H1 (cell line): ENCODE measurements at regions not wholly inside any gene's neighbourhood (a gene's known extent, or its start where the extent isn't known, plus 50 kb on each side); places are given as distances from the start of the nearest gene placed in this dataset.

Experiments used
- CTCF ChIA-PET: fragments of 300-600 bp; sonication (Branson Sonifier 250); formaldehyde crosslinking; loops from one replicate; lab custom pipeline; 2021; ENCODE audit not compliant: partially characterized antibody; lab: Charles Lee
- POLR2A ChIA-PET: fragments of 300-600 bp; sonication (Branson Sonifier 250); formaldehyde crosslinking; loops from one replicate; lab custom pipeline; 2021; ENCODE audit warnings: inconsistent platforms; ENCODE audit not compliant: partially characterized antibody; lab: Charles Lee
- DNase-seq, 2 experiments: peaks; one replicate each; pipeline versions ENCODE4 v3.0.0 to v3.0.0-alpha.2; 2010 to 2022; ENCODE audit warnings: low spot score in 2 of 2, low read depth in 1 of 2, mixed read lengths in 1 of 2
- FAIRE-seq: peaks from 2 replicates; lab custom pipeline; 2011; peaks lifted over from hg19 to GRCh38; lab: Jason Lieb, UNC
- H2AFZ ChIP-seq: 2 replicates; pipeline ENCODE4 v1.8.1; 2012; ENCODE audit warnings: low read length, inconsistent platforms
- H2AK5ac ChIP-seq: 2 replicates; pipeline ENCODE4 v1.6.1; 2013; ENCODE audit warnings: low read depth, low read length
- H2BK120ac ChIP-seq: replicated peaks from 2 replicates; pipeline ENCODE3; 2013; ENCODE audit warnings: low read depth, low read length, inconsistent platforms
- H2BK12ac ChIP-seq: 2 replicates; pipeline ENCODE4 v1.6.1; 2013; ENCODE audit warnings: low read depth, low read length
- H2BK15ac ChIP-seq: 2 replicates; pipeline ENCODE4 v1.6.1; 2013; ENCODE audit warnings: low read length
- H2BK20ac ChIP-seq: 2 replicates; pipeline ENCODE4 v1.6.1; 2013; ENCODE audit warnings: low read length
- H2BK5ac ChIP-seq: 2 replicates; pipeline ENCODE4 v1.6.1; 2013; ENCODE audit warnings: low read depth, low read length
- H3K14ac ChIP-seq: 2 replicates; pipeline ENCODE4 v1.6.1; 2013; ENCODE audit warnings: inconsistent platforms; ENCODE audit not compliant: insufficient read length
- H3K18ac ChIP-seq: 2 replicates; pipeline ENCODE4 v1.6.1; 2013; ENCODE audit warnings: low read length; ENCODE audit errors: extremely low read depth
- H3K23ac ChIP-seq: 2 replicates; pipeline ENCODE4 v1.6.1; 2013; ENCODE audit warnings: inconsistent platforms; ENCODE audit not compliant: insufficient read length
- H3K23me2 ChIP-seq: 2 replicates; pipeline ENCODE4 v1.6.1; 2013; ENCODE audit warnings: low read depth, low read length
- H3K27ac ChIP-seq: 2 replicates; pipeline ENCODE4 v1.6.1; 2011; ENCODE audit warnings: low read depth, low read length, inconsistent platforms
- H3K27me3 ChIP-seq, 4 experiments: replicated peaks in 1 of 4; 1 replicate in 1 of 4; 2 replicates in 3 of 4; pipeline versions ENCODE4 v1.6.1 to v1.8.1; 2011 to 2013; ENCODE audit warnings: low read length in 3 of 4, mild to moderate bottlenecking in 3 of 4, inconsistent platforms in 2 of 4, mixed read lengths in 2 of 4, moderate library complexity in 1 of 4; ENCODE audit not compliant: control insufficient read depth in 3 of 4, insufficient read depth in 3 of 4; ENCODE audit errors: extremely low read depth in 1 of 4
- H3K36me3 ChIP-seq, 4 experiments: 2 replicates each; pipeline versions ENCODE4 v1.6.1 to v1.8.1; 2011 to 2013; ENCODE audit warnings: mild to moderate bottlenecking in 4 of 4, low read length in 3 of 4, moderate library complexity in 2 of 4, control low read depth in 1 of 4, inconsistent platforms in 1 of 4; ENCODE audit not compliant: insufficient read depth in 4 of 4, control insufficient read depth in 2 of 4
- H3K4ac ChIP-seq: replicated peaks from 2 replicates; pipeline ENCODE3; 2013; ENCODE audit warnings: low read length, low read depth, mixed read lengths, inconsistent platforms; ENCODE audit not compliant: insufficient read length
- H3K4me1 ChIP-seq, 4 experiments: replicated peaks in 1 of 4; 1 replicate in 1 of 4; 2 replicates in 3 of 4; pipeline versions ENCODE4 v1.6.1 to v1.8.1; 2011 to 2013; ENCODE audit warnings: low read length in 3 of 4, inconsistent platforms in 2 of 4, mixed read lengths in 1 of 4; ENCODE audit not compliant: insufficient read depth in 4 of 4, control insufficient read depth in 3 of 4
- H3K4me2 ChIP-seq, 2 experiments: 2 replicates each; pipeline versions ENCODE4 v1.6.1 to v1.8.1; 2011 to 2013; ENCODE audit warnings: low read depth in 2 of 2, low read length in 2 of 2, control low read depth in 1 of 2, inconsistent platforms in 1 of 2, mild to moderate bottlenecking in 1 of 2; ENCODE audit not compliant: insufficient read depth in 1 of 2
- H3K4me3 ChIP-seq, 4 experiments: fragments of 200-600, 300-600 bp in 1 of 4; sonication (generic), shearing (Covaris generic), sonication (Bioruptor Twin) in 1 of 4; 2 replicates each; pipeline versions ENCODE4 v1.5.1 to v1.8.1; 2011 to 2016; ENCODE audit warnings: low read length in 4 of 4, low read depth in 3 of 4, control low read depth in 2 of 4, inconsistent platforms in 2 of 4, mild to moderate bottlenecking in 2 of 4, mixed read lengths in 1 of 4, moderate library complexity in 1 of 4; ENCODE audit not compliant: insufficient read depth in 2 of 4; ENCODE audit errors: extremely low read depth in 1 of 4
- H3K56ac ChIP-seq: replicated peaks from 2 replicates; pipeline ENCODE3; 2013; ENCODE audit warnings: low read depth, mild to moderate bottlenecking, mixed read lengths, low read length, inconsistent platforms; ENCODE audit not compliant: insufficient read length
- H3K79me1 ChIP-seq: 2 replicates; pipeline ENCODE4 v1.6.1; 2013; ENCODE audit warnings: low read depth, low read length, control low read depth
- H3K79me2 ChIP-seq, 2 experiments: 2 replicates each; pipeline versions ENCODE4 v1.6.1 to v1.8.1; 2012 to 2013; ENCODE audit warnings: low read length in 2 of 2, mild to moderate bottlenecking in 2 of 2, inconsistent platforms in 1 of 2; ENCODE audit not compliant: insufficient read depth in 2 of 2, control insufficient read depth in 1 of 2
- H3K9ac ChIP-seq, 4 experiments: replicated peaks in 1 of 4; 1 replicate in 1 of 4; 2 replicates in 3 of 4; pipeline versions ENCODE4 v1.6.1 to v1.8.1; 2011 to 2013; ENCODE audit warnings: low read depth in 3 of 4, low read length in 3 of 4, control low read depth in 2 of 4, mild to moderate bottlenecking in 2 of 4, moderate library complexity in 2 of 4, inconsistent platforms in 1 of 4; ENCODE audit errors: extremely low read depth in 1 of 4
- H3K9me3 ChIP-seq, 2 experiments: 2 replicates each; pipeline versions ENCODE4 v1.6.1 to v1.8.1; 2012 to 2013; ENCODE audit warnings: mild to moderate bottlenecking in 2 of 2, moderate library complexity in 2 of 2, control low read depth in 1 of 2, inconsistent platforms in 1 of 2, low read depth in 1 of 2, low read length in 1 of 2, mixed read lengths in 1 of 2; ENCODE audit not compliant: insufficient read depth in 2 of 2
- H4K20me1 ChIP-seq, 2 experiments: replicated peaks in 1 of 2; 2 replicates each; pipeline versions ENCODE3 to v1.8.1; 2011 to 2013; ENCODE audit warnings: inconsistent platforms in 2 of 2, low read length in 2 of 2, mild to moderate bottlenecking in 1 of 2; ENCODE audit not compliant: insufficient read depth in 2 of 2, control insufficient read depth in 1 of 2
- H4K5ac ChIP-seq: 2 replicates; pipeline ENCODE4 v1.6.1; 2013; ENCODE audit warnings: low read length, low read depth, mixed read lengths, inconsistent platforms; ENCODE audit not compliant: insufficient read length
- H4K8ac ChIP-seq: 2 replicates; pipeline ENCODE4 v1.8.0; 2013; ENCODE audit warnings: mild to moderate bottlenecking, moderate library complexity, low read length, inconsistent platforms; ENCODE audit not compliant: insufficient read depth; ENCODE audit errors: extremely low read depth
- H4K91ac ChIP-seq: replicated peaks from 2 replicates; pipeline ENCODE3; 2013; ENCODE audit warnings: low read length, mixed read lengths, inconsistent platforms; ENCODE audit not compliant: insufficient read length
- ASH2L ChIP-seq: fragments of 200-600, 300-600 bp; sonication (generic); IDR thresholded peaks from one replicate; pipeline ENCODE4 v1.7.1; 2017; ENCODE audit warnings: low read length
- BCL11A ChIP-seq, 2 experiments: IDR thresholded peaks; one replicate each; pipeline ENCODE4 v1.6.1; 2011; ENCODE audit warnings: low read depth in 2 of 2, low read length in 2 of 2, mild to moderate bottlenecking in 2 of 2
- BRCA1 ChIP-seq: IDR thresholded peaks from 2 replicates; pipeline ENCODE4 v1.6.1; 2012; ENCODE audit warnings: low read depth, low read length, improper control_type of control experiment
- CEBPB ChIP-seq: IDR thresholded peaks from 2 replicates; pipeline ENCODE4 v1.6.1; 2012; ENCODE audit warnings: low read depth, low read length
- FOSL1 ChIP-seq: IDR thresholded peaks from 2 replicates; pipeline ENCODE4 v1.6.1; 2011; ENCODE audit warnings: mild to moderate bottlenecking, low read depth, low read length, moderate library complexity; ENCODE audit not compliant: insufficient read depth
- GABPA ChIP-seq: IDR thresholded peaks from 2 replicates; pipeline ENCODE4 v1.6.1; 2011; ENCODE audit warnings: mild to moderate bottlenecking, low read length, moderate library complexity, borderline replicate concordance; ENCODE audit not compliant: insufficient read depth
- POLR2AphosphoS5 ChIP-seq: IDR thresholded peaks from 2 replicates; pipeline ENCODE4 v1.6.1; 2011; ENCODE audit warnings: low read depth, low read length
- POU5F1 ChIP-seq: IDR thresholded peaks from 2 replicates; pipeline ENCODE4 v1.6.1; 2011; ENCODE audit warnings: low read depth, mild to moderate bottlenecking, low read length, moderate library complexity
- SAP30 ChIP-seq: fragments of 300-600 bp; sonication (generic); IDR thresholded peaks from 2 replicates; pipeline ENCODE4 v1.7.1; 2012; ENCODE audit warnings: low read length, moderate library complexity, mild to moderate bottlenecking, inconsistent platforms; ENCODE audit not compliant: insufficient read depth, insufficient replicate concordance
- TCF12 ChIP-seq: IDR thresholded peaks from 2 replicates; pipeline ENCODE4 v1.6.1; 2011; ENCODE audit warnings: low read depth, mild to moderate bottlenecking, low read length
- WGBS, 2 experiments: shearing (Covaris generic) in 1 of 2; methylation state at CpG; one replicate each; pipeline versions ENCODE4 v1.1.6 to v1.1.7; 2013 to 2015; ENCODE audit warnings: low lambda C conversion rate in 2 of 2, mixed read lengths in 2 of 2, inconsistent platforms in 1 of 2, low coverage in 1 of 2, missing lambda C conversion rate in 1 of 2; ENCODE audit not compliant: insufficient replicate concordance in 2 of 2, insufficient coverage in 1 of 2, insufficient read length in 1 of 2; ENCODE audit errors: extremely low coverage in 1 of 2, missing lambda C conversion rate in 1 of 2; 5-methylcytosine and 5-hydroxymethylcytosine counted together
- TF ChIP-seq, protein P1 (sequence below): IDR thresholded peaks from 2 replicates; pipeline ENCODE4 v1.6.1; 2012; ENCODE audit warnings: low read length, inconsistent platforms
- TF ChIP-seq, protein P2 (sequence below): IDR thresholded peaks from 2 replicates; pipeline ENCODE4 v1.6.1; 2012; ENCODE audit warnings: inconsistent platforms

DNA sequence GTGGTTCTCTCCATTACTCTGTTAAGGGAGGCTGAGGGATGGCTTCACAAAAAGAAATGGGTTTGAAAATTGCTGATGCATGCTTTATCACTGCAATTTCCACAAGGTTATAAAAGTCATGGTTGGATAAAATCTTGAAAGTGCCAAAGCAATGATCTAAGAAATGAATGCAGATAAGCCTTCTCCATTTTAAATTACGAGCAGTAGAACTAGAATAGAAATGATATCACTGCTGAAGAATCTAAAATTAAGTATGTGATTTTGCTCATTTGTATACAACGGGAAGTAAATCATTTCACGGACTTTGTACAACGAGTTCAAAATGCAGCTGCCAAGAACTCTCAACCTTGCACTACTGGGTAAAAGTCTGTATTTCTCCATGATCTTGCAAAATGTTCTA, 299.0 kb downstream of the PRELID2 start:
- Histone ChIP-seq H2AFZ (no peak overlapping the region), H3K14ac (no peak overlapping the region), H2BK120ac (no peak overlapping the region), H3K4me2 (no peak overlapping the region), H2BK5ac (no peak overlapping the region), H3K23ac (no peak overlapping the region), H3K27me3 (no peaks in the 10 kb centered on the region), H3K36me3 (no peaks in the 10 kb centered on the region), H2BK15ac (no peak overlapping the region), H3K18ac (no peak overlapping the region), H3K79me1 (no peaks in the 10 kb centered on the region), H3K9ac (no peak overlapping the region), H2BK20ac (no peak overlapping the region), H4K91ac (no peak overlapping the region), H4K20me1 (no peaks in the 10 kb centered on the region), H3K27ac (no peak overlapping the region), H3K56ac (no peak overlapping the region), H3K23me2 (no peaks in the 10 kb centered on the region; the same call in 1 of the 2 replicates), H3K79me2 (no peaks in the 10 kb centered on the region), H2BK12ac (no peak overlapping the region), H4K8ac (no peak overlapping the region), H3K4ac (no peak overlapping the region), H3K4me1 (no peaks in the 10 kb centered on the region; a peak in 1 of 7 replicates), H4K5ac (no peak overlapping the region), H2AK5ac (no peak overlapping the region), H3K4me3 (no peak overlapping the region), H3K9me3 (no peaks in the 10 kb centered on the region)
- ChIA-PET CTCF (no interaction called here), POLR2A (no interaction called here)
- 94% methylated on average over 4 of the region's 4 CpGs; no CpG with 5 or more reads in 1 of the 2 experiments for WGBS, 2 experiments
- no peak for DNase-seq
- FAIRE-seq, result no peak
- TF ChIP-seq BRCA1, result no peak
- TF ChIP-seq POU5F1, result no peak
- TF ChIP-seq GABPA, result no peak
- TF ChIP-seq TCF12, result no peak
- TF ChIP-seq, protein P1, sequence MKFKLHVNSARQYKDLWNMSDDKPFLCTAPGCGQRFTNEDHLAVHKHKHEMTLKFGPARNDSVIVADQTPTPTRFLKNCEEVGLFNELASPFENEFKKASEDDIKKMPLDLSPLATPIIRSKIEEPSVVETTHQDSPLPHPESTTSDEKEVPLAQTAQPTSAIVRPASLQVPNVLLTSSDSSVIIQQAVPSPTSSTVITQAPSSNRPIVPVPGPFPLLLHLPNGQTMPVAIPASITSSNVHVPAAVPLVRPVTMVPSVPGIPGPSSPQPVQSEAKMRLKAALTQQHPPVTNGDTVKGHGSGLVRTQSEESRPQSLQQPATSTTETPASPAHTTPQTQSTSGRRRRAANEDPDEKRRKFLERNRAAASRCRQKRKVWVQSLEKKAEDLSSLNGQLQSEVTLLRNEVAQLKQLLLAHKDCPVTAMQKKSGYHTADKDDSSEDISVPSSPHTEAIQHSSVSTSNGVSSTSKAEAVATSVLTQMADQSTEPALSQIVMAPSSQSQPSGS, result no peak
- no peak for TF ChIP-seq POLR2AphosphoS5
- no peak for TF ChIP-seq SAP30
- no peak for TF ChIP-seq BCL11A (IDR thresholded peaks at IDR 0.05; ENCODE audit: low read depth in 2 of 2, low read length in 2 of 2)
- TF ChIP-seq, protein P2, sequence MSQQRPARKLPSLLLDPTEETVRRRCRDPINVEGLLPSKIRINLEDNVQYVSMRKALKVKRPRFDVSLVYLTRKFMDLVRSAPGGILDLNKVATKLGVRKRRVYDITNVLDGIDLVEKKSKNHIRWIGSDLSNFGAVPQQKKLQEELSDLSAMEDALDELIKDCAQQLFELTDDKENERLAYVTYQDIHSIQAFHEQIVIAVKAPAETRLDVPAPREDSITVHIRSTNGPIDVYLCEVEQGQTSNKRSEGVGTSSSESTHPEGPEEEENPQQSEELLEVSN, result no peak
- TF ChIP-seq CEBPB, result no peak
- TF ChIP-seq ASH2L, result no peak
- no peak for TF ChIP-seq FOSL1
